Left ventricle myocardium inferior (tissue), 1 donor: ENCODE measurements at regions not wholly inside any gene's neighbourhood (a gene's known extent, or its start where the extent isn't known, plus 50 kb on each side); places are given as distances from the start of the nearest gene placed in this dataset.

Source experiments
- DNase-seq: peaks from one replicate; pipeline ENCODE4 v3.0.0-alpha.2; 2020
- H3K27ac ChIP-seq: fragments of 200-600 bp; replicated peaks from 2 replicates; pipeline ENCODE4 v1.8.0; 2021
- H3K27me3 ChIP-seq: fragments of 200-600 bp; 2 replicates; pipeline ENCODE4 v1.8.0; 2021; ENCODE audit warnings: low read depth
- H3K36me3 ChIP-seq: fragments of 200-600 bp; 2 replicates; pipeline ENCODE4 v1.8.0; 2021
- H3K4me1 ChIP-seq: fragments of 200-600 bp; 2 replicates; pipeline ENCODE4 v1.8.0; 2021
- H3K4me3 ChIP-seq: fragments of 200-600 bp; 2 replicates; pipeline ENCODE4 v1.8.0; 2021; ENCODE audit warnings: mild to moderate bottlenecking, moderate library complexity
- H3K9me3 ChIP-seq: fragments of 200-600 bp; replicated peaks from 2 replicates; pipeline ENCODE4 v1.8.0; 2021
- intact Hi-C: fragments of 100-400 bp; cut with micrococcal nuclease; formaldehyde crosslinking; loops from one replicate; pipeline ENCODE4 v1.11.0; 2022
- TF ChIP-seq, protein P1 (sequence below): fragments of 200-600 bp; IDR thresholded peaks from 2 replicates; pipeline ENCODE4 v1.8.0; 2021; ENCODE audit warnings: antibody characterized with exemption, mild to moderate bottlenecking, borderline replicate concordance
- donor health status: DM: no; HTN: yes; CAD: no; lungs with severe emphysema.

DNA sequence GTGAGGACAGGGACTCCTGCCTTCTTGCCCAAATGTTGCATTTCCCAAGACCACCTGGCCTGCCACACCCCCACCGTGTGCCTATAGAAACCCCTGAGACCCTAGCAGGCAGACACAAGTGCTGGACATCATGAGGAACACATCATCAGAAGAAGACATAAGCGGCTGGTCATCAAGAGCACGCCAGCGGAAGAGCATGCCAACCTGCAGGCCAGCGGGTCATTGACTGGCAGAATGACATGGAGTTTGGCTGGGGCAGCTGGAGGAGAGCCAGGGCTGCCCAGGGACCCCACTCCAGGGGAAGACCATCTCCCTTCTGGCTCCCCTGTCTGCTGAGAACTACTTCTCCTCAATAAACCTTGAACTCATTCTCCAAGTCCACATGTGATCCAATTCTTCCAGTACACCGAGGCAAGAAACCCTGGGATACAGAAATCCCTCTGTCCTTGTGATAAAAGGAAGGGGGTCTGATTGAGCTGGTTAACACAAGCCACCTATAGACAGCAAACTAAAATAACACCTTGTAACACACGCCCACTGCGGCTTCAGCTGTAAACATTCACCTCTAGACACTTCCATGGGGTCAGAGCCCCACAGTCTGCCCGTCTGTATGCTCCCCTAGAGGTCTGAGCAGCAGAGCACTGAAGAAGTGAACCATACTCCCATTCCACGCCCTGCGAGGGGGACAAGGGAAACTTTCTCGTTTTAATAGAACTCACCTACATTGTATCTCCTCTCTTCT, 164.8 kb upstream of the EMCN start:
- H3K9me3 ChIP-seq = peaks cover 30% of the 10 kb centered on the region
- H3K36me3 ChIP-seq = no peaks in the 10 kb centered on the region
- H3K4me3 ChIP-seq = no peak overlapping the region
- H3K27me3 ChIP-seq = no peaks in the 10 kb centered on the region
- TF ChIP-seq, protein P1, sequence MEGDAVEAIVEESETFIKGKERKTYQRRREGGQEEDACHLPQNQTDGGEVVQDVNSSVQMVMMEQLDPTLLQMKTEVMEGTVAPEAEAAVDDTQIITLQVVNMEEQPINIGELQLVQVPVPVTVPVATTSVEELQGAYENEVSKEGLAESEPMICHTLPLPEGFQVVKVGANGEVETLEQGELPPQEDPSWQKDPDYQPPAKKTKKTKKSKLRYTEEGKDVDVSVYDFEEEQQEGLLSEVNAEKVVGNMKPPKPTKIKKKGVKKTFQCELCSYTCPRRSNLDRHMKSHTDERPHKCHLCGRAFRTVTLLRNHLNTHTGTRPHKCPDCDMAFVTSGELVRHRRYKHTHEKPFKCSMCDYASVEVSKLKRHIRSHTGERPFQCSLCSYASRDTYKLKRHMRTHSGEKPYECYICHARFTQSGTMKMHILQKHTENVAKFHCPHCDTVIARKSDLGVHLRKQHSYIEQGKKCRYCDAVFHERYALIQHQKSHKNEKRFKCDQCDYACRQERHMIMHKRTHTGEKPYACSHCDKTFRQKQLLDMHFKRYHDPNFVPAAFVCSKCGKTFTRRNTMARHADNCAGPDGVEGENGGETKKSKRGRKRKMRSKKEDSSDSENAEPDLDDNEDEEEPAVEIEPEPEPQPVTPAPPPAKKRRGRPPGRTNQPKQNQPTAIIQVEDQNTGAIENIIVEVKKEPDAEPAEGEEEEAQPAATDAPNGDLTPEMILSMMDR = no peak
- no peak for DNase-seq
- no peak overlapping the region for H3K27ac ChIP-seq
- H3K4me1 ChIP-seq = no peaks in the 10 kb centered on the region
- intact Hi-C loops = no loop called here

DNA sequence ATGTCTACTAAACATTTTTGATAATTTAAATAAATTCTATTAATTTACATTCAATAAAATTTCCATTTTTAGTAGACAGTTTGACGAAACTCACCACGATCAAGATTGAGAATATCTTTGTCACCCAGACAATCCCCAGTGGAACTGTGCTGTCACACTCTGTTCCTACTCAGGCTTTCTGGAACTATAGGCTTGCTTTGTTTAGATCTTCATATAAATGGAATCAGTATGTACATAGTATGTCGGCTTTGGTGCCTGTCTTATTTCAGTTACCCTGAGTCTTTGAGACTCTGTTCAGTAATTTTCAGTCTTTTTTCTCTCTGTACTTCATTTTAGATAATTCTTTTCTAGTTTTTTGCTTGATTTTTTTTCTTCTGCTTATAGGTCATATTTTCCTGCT, 163.5 kb upstream of the EMCN start:
- Histone ChIP-seq H3K9me3 (peaks cover 30% of the 10 kb centered on the region), H3K27me3 (no peaks in the 10 kb centered on the region), H3K4me1 (no peaks in the 10 kb centered on the region), H3K36me3 (no peaks in the 10 kb centered on the region), H3K4me3 (no peak overlapping the region), H3K27ac (no peak overlapping the region)
- intact Hi-C loops = no loop called here
- TF ChIP-seq, protein P1 = no peak
- no peak for DNase-seq

DNA sequence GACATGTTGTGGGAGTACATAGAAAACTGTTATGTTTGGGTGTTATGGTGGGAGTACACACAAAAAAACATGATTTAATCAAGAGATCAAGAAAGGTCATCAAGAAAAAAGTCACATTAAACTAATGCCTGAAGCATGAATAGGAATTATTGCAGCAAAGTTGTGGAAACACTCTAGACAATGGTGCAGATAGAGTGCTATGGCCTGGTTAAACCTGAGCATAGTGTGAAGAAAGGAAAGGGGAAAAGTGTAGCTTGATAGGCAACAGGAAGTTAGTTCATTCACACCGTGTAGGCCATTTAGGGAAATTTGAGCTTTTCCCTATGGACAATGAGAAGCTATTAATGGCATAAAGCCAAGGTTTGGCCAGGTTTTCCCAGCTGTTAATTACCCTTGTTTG, 162.1 kb upstream of the EMCN start:
- peaks cover 21% of the 10 kb centered on the region for H3K9me3 ChIP-seq
- no peaks in the 10 kb centered on the region for H3K4me1 ChIP-seq
- intact Hi-C loops = no loop called here
- TF ChIP-seq, protein P1 = no peak
- no peak overlapping the region for H3K27ac ChIP-seq
- no peaks in the 10 kb centered on the region for H3K36me3 ChIP-seq
- DNase-seq = no peak
- no peak overlapping the region for H3K4me3 ChIP-seq
- no peaks in the 10 kb centered on the region for H3K27me3 ChIP-seq

DNA sequence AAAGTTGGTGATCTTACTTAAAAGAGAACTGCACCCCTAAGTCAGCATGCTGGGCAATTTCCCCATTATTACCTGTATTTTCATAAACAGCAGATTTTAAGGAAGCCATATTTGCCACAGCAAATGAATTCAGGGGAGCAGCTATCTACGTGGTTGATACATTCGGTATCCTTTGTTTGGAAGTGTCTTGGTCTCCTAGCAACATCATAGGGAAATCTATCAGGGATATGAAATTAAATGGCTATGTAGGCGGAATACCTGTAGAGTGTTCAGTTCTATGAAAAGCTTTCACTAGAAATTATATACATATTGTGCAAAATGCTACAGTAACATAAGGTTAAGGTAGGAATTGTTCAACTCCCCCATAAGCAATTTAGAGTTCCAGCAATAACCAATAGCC, 157.2 kb upstream of the EMCN start:
- TF ChIP-seq, protein P1 = no peak
- no peaks in the 10 kb centered on the region for H3K4me1 ChIP-seq
- no peaks in the 10 kb centered on the region for H3K27me3 ChIP-seq
- DNase-seq = no peak
- H3K4me3 ChIP-seq = no peak overlapping the region
- no peaks in the 10 kb centered on the region for H3K36me3 ChIP-seq
- intact Hi-C loops = no loop called here
- no peak overlapping the region for H3K27ac ChIP-seq
- H3K9me3 ChIP-seq = no peaks in the 10 kb centered on the region

DNA sequence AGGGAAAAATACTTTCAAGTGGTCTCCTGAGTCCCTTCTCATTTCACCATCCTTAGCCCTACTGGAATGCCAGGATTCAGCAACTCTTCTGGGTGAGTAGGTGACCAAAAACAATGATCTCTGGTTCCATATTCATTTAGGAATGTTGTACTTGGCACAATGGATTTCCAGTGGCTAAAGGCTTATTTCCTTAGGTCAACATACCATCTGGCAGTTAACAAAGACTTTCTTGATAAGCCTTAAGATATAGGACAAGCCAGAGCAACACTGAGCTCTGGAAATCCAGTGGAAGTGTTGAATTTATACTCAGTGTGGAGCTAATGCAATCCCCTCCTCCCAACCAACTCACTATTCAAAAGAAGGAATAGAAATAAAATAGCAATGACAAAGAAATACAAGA, 139.4 kb upstream of the EMCN start:
- no peak for DNase-seq
- no peaks in the 10 kb centered on the region for H3K9me3 ChIP-seq
- H3K4me1 ChIP-seq = peaks cover 14% of the 10 kb centered on the region
- peak overlapping the region; percentile 35 for H3K27ac ChIP-seq
- no peaks in the 10 kb centered on the region for H3K36me3 ChIP-seq
- H3K4me3 ChIP-seq = no peak overlapping the region
- H3K27me3 ChIP-seq = no peaks in the 10 kb centered on the region
- TF ChIP-seq, protein P1 = no peak
- intact Hi-C loops = loop anchor here (10.0 kb wide), 1 partner anchor 142 kb away; the partner anchor contains the start of gene EMCN
